ENCODE measurements at regions not wholly inside any gene's neighbourhood (a gene's known extent, or its start where the extent isn't known, plus 50 kb on each side); places are given as distances from the start of the nearest gene placed in this dataset.

GRCh38 chr9:86649913-86650312 is 295.7 kb upstream of the TUT7 start:
- Mint-ChIP-seq H3K9me3 (peaks cover 3% of the 10 kb centered on the region), H3K36me3 (no peaks in the 10 kb centered on the region), H3K27ac (no peak overlapping the region), H3K4me1 (ENCODE audit: unreplicated experiment) (peaks cover 6% of the 10 kb centered on the region), H3K27me3 (no peaks in the 10 kb centered on the region), H3K4me3 (no peak overlapping the region)
- TF ChIP-seq CTCF (conservative IDR thresholded peaks at IDR 0.05) = no peak
- no peak for DNase-seq (ENCODE audit: extremely low spot score, unreplicated experiment)

DNA sequence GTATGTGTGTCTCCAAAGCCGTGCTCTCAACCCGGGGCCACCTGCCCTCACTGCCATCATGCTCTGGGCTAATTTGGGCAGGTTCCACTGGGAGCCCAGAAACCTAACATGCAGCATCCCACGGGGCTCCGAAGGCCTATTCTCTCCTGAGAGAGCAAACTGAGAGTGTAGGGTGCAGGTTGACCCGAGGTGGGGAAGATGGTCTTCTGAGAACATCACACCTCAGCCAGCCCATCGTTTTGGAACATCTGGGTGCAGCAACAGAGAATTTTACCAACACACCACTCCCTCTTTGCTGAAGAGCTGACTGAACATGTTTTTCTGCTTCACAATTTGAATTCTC is 294.6 kb upstream of the TUT7 start:
- Mint-ChIP-seq H3K36me3 (no peaks in the 10 kb centered on the region), H3K9me3 (no peaks in the 10 kb centered on the region), H3K4me3 (no peak overlapping the region), H3K4me1 (ENCODE audit: unreplicated experiment) (peaks cover 14% of the 10 kb centered on the region), H3K27me3 (no peaks in the 10 kb centered on the region), H3K27ac (no peak overlapping the region)
- no peak for DNase-seq (ENCODE audit: extremely low spot score, unreplicated experiment)
- no peak for TF ChIP-seq CTCF (conservative IDR thresholded peaks at IDR 0.05)

DNA sequence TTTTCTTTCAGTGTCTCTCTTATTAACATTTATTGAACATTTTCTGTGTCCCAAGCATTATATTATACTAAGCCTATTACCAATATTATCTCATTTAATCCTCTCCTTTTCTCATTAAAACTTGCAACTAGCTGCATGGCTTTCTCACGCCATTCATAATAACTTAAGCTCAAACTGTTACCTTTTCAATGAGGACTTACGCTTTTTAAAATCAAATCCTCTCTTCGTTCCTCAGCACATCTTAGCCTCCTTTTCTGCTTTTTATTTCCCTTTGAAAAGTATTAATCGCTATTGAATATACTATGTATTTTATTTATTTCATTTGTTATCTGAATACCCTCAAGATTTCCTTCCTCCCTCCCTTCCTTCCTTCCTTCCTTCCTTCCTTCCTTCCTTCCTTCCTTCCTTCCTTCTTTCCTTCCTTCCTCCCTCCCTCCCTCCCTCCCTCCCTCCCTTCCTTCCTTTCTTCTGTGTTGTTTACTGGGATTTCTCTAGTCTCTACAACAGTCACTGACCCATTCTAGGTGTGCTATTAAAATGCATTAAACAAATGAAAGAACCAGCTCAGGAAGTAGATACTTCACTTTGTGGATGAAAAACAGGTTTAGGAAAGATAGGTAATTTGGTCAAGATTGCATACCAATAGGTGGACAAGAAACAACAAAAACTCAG is 294.1 kb upstream of the TUT7 start:
- Mint-ChIP-seq H3K27ac (no peak overlapping the region), H3K9me3 (no peaks in the 10 kb centered on the region), H3K27me3 (no peaks in the 10 kb centered on the region), H3K4me1 (ENCODE audit: unreplicated experiment) (peaks cover 18% of the 10 kb centered on the region), H3K36me3 (no peaks in the 10 kb centered on the region), H3K4me3 (no peak overlapping the region)
- TF ChIP-seq CTCF (conservative IDR thresholded peaks at IDR 0.05) = no peak
- DNase-seq (ENCODE audit: extremely low spot score, unreplicated experiment) = no peak

- H3K4me1 Mint-ChIP-seq (ENCODE audit: unreplicated experiment) = peaks cover 29% of the 10 kb centered on the region
- no peak for TF ChIP-seq CTCF (conservative IDR thresholded peaks at IDR 0.05)
- no peaks in the 10 kb centered on the region for H3K9me3 Mint-ChIP-seq
Observed at GRCh38 chr9:86645303-86645702, 291.1 kb upstream of the TUT7 start.

GRCh38 chr9:86644675-86645034 is 290.4 kb upstream of the TUT7 start:
- TF ChIP-seq CTCF (conservative IDR thresholded peaks at IDR 0.05) = no peak
- Mint-ChIP-seq H3K4me3 (no peak overlapping the region), H3K27ac (no peak overlapping the region), H3K27me3 (peaks cover 15% of the 10 kb centered on the region), H3K4me1 (ENCODE audit: unreplicated experiment) (peaks cover 36% of the 10 kb centered on the region), H3K36me3 (peaks cover 5% of the 10 kb centered on the region), H3K9me3 (no peaks in the 10 kb centered on the region)
- no peak for DNase-seq (ENCODE audit: extremely low spot score, unreplicated experiment)

More at GRCh38 chr9:86645303-86645702, 291.1 kb upstream of the TUT7 start:
- no peak for DNase-seq (ENCODE audit: extremely low spot score, unreplicated experiment)
- Mint-ChIP-seq H3K27ac (no peak overlapping the region), H3K4me3 (no peak overlapping the region), H3K27me3 (peaks cover 13% of the 10 kb centered on the region), H3K36me3 (peaks cover 5% of the 10 kb centered on the region)
